ENCODE measurements at regions not wholly inside any gene's neighbourhood (a gene's known extent, or its start where the extent isn't known, plus 50 kb on each side); places are given as distances from the start of the nearest gene placed in this dataset.

DNA sequence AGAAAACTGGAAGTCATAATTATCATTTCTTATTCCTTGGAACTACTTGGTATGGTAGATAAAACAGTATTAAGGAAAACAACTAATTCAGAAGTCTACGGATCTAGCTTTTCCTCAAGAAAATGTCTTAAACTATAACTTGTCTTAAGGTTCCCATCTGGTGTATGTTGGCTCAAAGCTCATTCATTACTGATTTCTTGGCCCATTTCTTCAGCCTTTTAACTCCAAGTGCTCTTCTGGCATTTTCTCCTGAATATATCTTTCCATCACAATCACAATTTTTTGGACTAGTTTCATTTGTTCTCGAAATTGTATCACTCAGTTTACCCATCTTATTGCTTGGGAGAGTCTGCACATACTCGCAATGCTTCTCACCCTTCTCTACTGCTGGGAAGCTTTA is 150.1 kb downstream of the C12orf50 start:
- no peak overlapping the region for H3K14ac ChIP-seq (ENCODE audit: low read length in 2 of 2)
- H3K79me1 ChIP-seq (replicated peaks; ENCODE audit: low read length, poor library complexity, severe bottlenecking), result no peaks in the 10 kb centered on the region
- H3K27me3 ChIP-seq (ENCODE audit: control insufficient read depth in 1 of 2, insufficient read depth in 1 of 2, low read length in 2 of 2), result no peaks in the 10 kb centered on the region
- H2AK5ac ChIP-seq (ENCODE audit: low read length, severe bottlenecking), result no peak overlapping the region
- H4K91ac ChIP-seq (ENCODE audit: low read length), result no peak overlapping the region
- no peak overlapping the region for H3K9ac ChIP-seq (ENCODE audit: low read length)
- 68% methylated on average over 2 of the region's 3 CpGs for WGBS
- no peak overlapping the region for H3K4me2 ChIP-seq (ENCODE audit: low read length, poor library complexity, severe bottlenecking)
- H3K36me3 ChIP-seq (ENCODE audit: control insufficient read depth in 1 of 2, insufficient read depth in 2 of 2, low read depth in 1 of 2, low read length in 2 of 2), result no peaks in the 10 kb centered on the region
- no peak overlapping the region for H3K4ac ChIP-seq (ENCODE audit: low read depth in 1 of 2, low read length in 2 of 2)
- H2BK12ac ChIP-seq (ENCODE audit: low read length in 2 of 2), result no peak overlapping the region
- H2BK5ac ChIP-seq (ENCODE audit: low read depth, low read length, poor library complexity, severe bottlenecking), result no peak overlapping the region
- H2BK15ac ChIP-seq (ENCODE audit: low read depth, poor library complexity, severe bottlenecking), result no peak overlapping the region
- no peak overlapping the region for H3K27ac ChIP-seq (ENCODE audit: low read length, poor library complexity, severe bottlenecking)
- no peak overlapping the region for H2AFZ ChIP-seq (ENCODE audit: low read depth, low read length)
- no peak overlapping the region for H3K4me3 ChIP-seq (ENCODE audit: insufficient read depth in 1 of 2, low read depth in 1 of 2, low read length in 2 of 2)
- H3K18ac ChIP-seq (ENCODE audit: low read depth in 1 of 2, low read length in 2 of 2), result no peak overlapping the region
- H2BK120ac ChIP-seq (ENCODE audit: low read depth, low read length), result no peak overlapping the region
- no peaks in the 10 kb centered on the region for H3K4me1 ChIP-seq (ENCODE audit: control insufficient read depth, insufficient read depth, low read depth, low read length)
- H4K8ac ChIP-seq (ENCODE audit: low read length), result no peak overlapping the region
- H3K23ac ChIP-seq (ENCODE audit: low read length in 2 of 2), result no peak overlapping the region
- no peaks in the 10 kb centered on the region for H3K9me3 ChIP-seq (ENCODE audit: control insufficient read depth, low read length)
- DNase-seq, result no peak

DNA sequence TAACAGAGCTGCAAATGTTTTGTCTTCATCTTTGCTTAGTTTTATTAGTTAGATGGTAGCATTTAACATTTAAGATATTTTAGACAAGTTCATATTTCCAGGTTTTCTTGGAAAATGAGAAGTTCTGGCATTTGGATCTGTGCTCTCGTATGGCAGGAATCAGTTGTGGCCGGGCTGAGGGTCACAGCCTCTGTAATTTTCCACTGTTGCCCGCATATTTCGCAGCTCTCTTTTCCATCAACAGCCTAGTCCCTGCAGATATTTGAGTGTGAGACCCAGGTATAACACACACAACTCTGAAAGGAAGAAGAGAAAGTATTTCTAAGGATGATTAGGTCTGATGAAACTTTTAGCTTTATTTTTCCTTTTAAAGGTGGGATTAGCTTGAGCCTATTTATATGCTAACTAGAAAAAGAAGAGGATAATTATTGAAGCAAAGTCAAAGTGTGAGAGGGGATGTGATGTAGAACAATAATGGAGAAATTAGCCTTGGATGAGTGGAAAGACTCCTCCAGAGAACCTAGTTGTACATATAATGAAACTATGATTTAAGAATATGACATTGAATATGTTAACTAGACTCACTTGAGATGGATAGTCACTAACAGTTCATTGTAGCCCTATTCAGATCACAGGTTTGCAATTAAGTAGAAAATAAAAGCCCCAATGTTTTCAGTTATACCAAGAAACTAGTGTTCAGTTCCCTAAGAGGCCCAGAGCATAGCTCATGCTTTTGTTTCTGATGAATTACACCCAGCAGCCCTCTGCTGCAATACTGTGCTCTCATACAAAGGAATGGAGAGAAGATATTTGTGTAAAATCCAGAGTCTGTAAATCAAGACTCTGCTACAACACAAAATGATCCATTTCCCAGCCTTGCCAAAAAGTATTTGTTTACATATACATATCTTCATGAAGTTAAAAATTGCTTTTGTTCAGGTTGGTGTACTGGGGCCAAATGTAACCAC is 158.4 kb downstream of the C12orf50 start:
- H3K14ac ChIP-seq (ENCODE audit: low read length in 2 of 2), result no peak overlapping the region
- H3K23ac ChIP-seq (ENCODE audit: low read length in 2 of 2), result no peak overlapping the region
- H3K9ac ChIP-seq (ENCODE audit: low read length), result peak overlapping the region; percentile 82
- no peaks in the 10 kb centered on the region for H3K79me1 ChIP-seq (replicated peaks; ENCODE audit: low read length, poor library complexity, severe bottlenecking)
- no peaks in the 10 kb centered on the region for H3K27me3 ChIP-seq (ENCODE audit: control insufficient read depth in 1 of 2, insufficient read depth in 1 of 2, low read length in 2 of 2)
- no peak overlapping the region for H4K91ac ChIP-seq (ENCODE audit: low read length)
- no peak overlapping the region for H3K4me3 ChIP-seq (ENCODE audit: insufficient read depth in 1 of 2, low read depth in 1 of 2, low read length in 2 of 2)
- no peaks in the 10 kb centered on the region for H3K9me3 ChIP-seq (ENCODE audit: control insufficient read depth, low read length)
- H2AFZ ChIP-seq (ENCODE audit: low read depth, low read length), result no peak overlapping the region
- H3K18ac ChIP-seq (ENCODE audit: low read depth in 1 of 2, low read length in 2 of 2), result no peak overlapping the region
- 100% methylated on average over 1 of the region's 4 CpGs for WGBS
- no peak overlapping the region for H2AK5ac ChIP-seq (ENCODE audit: low read length, severe bottlenecking)
- H2BK15ac ChIP-seq (ENCODE audit: low read depth, poor library complexity, severe bottlenecking), result no peak overlapping the region
- DNase-seq, result peak; percentile 9
- no peaks in the 10 kb centered on the region for H3K4me1 ChIP-seq (ENCODE audit: control insufficient read depth, insufficient read depth, low read depth, low read length)
- no peak overlapping the region for H2BK120ac ChIP-seq (ENCODE audit: low read depth, low read length)
- H3K4ac ChIP-seq (ENCODE audit: low read depth in 1 of 2, low read length in 2 of 2), result no peak overlapping the region
- H3K36me3 ChIP-seq (ENCODE audit: control insufficient read depth in 1 of 2, insufficient read depth in 2 of 2, low read depth in 1 of 2, low read length in 2 of 2), result no peaks in the 10 kb centered on the region
- H3K4me2 ChIP-seq (ENCODE audit: low read length, poor library complexity, severe bottlenecking), result no peak overlapping the region
- H3K27ac ChIP-seq (ENCODE audit: low read length, poor library complexity, severe bottlenecking), result no peak overlapping the region
- no peak overlapping the region for H4K8ac ChIP-seq (ENCODE audit: low read length)
- H2BK12ac ChIP-seq (ENCODE audit: low read length in 2 of 2), result no peak overlapping the region
- H2BK5ac ChIP-seq (ENCODE audit: low read depth, low read length, poor library complexity, severe bottlenecking), result no peak overlapping the region

DNA sequence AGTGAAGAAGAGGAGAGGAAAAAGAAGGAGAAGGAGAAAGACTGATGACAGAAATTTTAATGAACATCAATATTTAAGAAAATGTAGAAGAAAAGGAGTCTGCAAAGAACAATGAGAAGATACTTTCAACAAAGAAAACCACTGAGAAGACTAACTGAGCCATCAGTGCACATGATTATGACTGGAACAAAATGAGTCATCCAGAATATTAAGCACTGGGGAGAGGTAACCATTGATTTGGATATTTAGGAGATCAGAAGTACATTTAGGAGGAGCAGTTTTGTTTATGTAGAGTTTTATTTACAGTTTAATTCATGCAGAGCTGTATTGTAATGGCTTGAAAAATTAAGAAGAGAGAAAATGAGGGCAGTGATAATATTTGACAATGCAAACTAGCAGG is 159.1 kb downstream of the C12orf50 start:
- no peak overlapping the region for H4K91ac ChIP-seq (ENCODE audit: low read length)
- no peak overlapping the region for H3K4me2 ChIP-seq (ENCODE audit: low read length, poor library complexity, severe bottlenecking)
- H2AK5ac ChIP-seq (ENCODE audit: low read length, severe bottlenecking), result no peak overlapping the region
- H3K79me1 ChIP-seq (replicated peaks; ENCODE audit: low read length, poor library complexity, severe bottlenecking), result no peaks in the 10 kb centered on the region
- H2BK5ac ChIP-seq (ENCODE audit: low read depth, low read length, poor library complexity, severe bottlenecking), result no peak overlapping the region
- no peaks in the 10 kb centered on the region for H3K27me3 ChIP-seq (ENCODE audit: control insufficient read depth in 1 of 2, insufficient read depth in 1 of 2, low read length in 2 of 2)
- no peak overlapping the region for H3K4me3 ChIP-seq (ENCODE audit: insufficient read depth in 1 of 2, low read depth in 1 of 2, low read length in 2 of 2)
- H4K8ac ChIP-seq (ENCODE audit: low read length), result no peak overlapping the region
- no peak overlapping the region for H2BK120ac ChIP-seq (ENCODE audit: low read depth, low read length)
- DNase-seq, result peak; percentile 21
- no peaks in the 10 kb centered on the region for H3K36me3 ChIP-seq (ENCODE audit: control insufficient read depth in 1 of 2, insufficient read depth in 2 of 2, low read depth in 1 of 2, low read length in 2 of 2)
- H3K27ac ChIP-seq (ENCODE audit: low read length, poor library complexity, severe bottlenecking), result no peak overlapping the region
- no peaks in the 10 kb centered on the region for H3K9me3 ChIP-seq (ENCODE audit: control insufficient read depth, low read length)
- H3K4me1 ChIP-seq (ENCODE audit: control insufficient read depth, insufficient read depth, low read depth, low read length), result no peaks in the 10 kb centered on the region
- H2BK15ac ChIP-seq (ENCODE audit: low read depth, poor library complexity, severe bottlenecking), result no peak overlapping the region
- no peak overlapping the region for H2BK12ac ChIP-seq (ENCODE audit: low read length in 2 of 2)
- H3K4ac ChIP-seq (ENCODE audit: low read depth in 1 of 2, low read length in 2 of 2), result no peak overlapping the region
- no peak overlapping the region for H2AFZ ChIP-seq (ENCODE audit: low read depth, low read length)
- peak overlapping the region; percentile 82 for H3K9ac ChIP-seq (ENCODE audit: low read length)
- H3K18ac ChIP-seq (ENCODE audit: low read depth in 1 of 2, low read length in 2 of 2), result no peak overlapping the region
- H3K23ac ChIP-seq (ENCODE audit: low read length in 2 of 2), result no peak overlapping the region
- no peak overlapping the region for H3K14ac ChIP-seq (ENCODE audit: low read length in 2 of 2)

DNA sequence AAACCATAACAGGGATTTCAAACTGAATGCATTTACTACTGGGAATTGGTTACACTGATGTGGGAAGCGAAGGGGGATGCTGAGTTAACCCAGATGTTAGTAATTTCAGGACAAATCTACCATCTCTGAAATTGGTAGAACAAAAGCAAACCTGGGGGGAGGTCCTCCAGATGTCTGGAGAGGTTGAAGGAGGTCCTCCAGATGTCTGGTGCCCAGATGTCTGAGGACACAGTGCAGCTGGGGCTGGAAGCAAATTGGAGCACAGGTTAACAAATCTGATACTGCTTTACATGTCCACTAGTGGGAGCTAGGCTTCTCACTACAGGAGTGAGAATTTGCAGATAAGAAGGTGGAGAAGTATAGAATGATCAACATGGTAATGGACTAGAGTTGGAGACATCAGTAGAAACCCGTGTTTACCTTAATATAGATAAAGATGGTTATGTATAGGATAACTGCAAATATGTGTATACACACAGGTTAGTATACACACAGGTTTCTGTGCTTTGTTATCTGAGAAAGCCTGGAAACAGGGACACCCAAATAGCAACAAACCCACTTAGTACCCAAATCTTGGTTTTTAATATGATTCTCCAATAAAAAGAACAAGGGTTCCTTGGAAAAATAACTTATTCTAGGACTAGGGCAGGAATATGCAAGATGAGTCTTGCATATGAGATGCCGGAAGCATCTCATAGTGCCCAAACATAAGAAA is 162.5 kb downstream of the C12orf50 start:
- Histone ChIP-seq H3K36me3 (ENCODE audit: control insufficient read depth in 1 of 2, insufficient read depth in 2 of 2, low read depth in 1 of 2, low read length in 2 of 2) (no peaks in the 10 kb centered on the region), H2AFZ (ENCODE audit: low read depth, low read length) (no peak overlapping the region), H3K4me2 (ENCODE audit: low read length, poor library complexity, severe bottlenecking) (no peak overlapping the region), H3K27me3 (ENCODE audit: control insufficient read depth in 1 of 2, insufficient read depth in 1 of 2, low read length in 2 of 2) (no peaks in the 10 kb centered on the region), H2BK120ac (ENCODE audit: low read depth, low read length) (no peak overlapping the region), H3K4ac (ENCODE audit: low read depth in 1 of 2, low read length in 2 of 2) (no peak overlapping the region), H2BK12ac (ENCODE audit: low read length in 2 of 2) (no peak overlapping the region), H4K91ac (ENCODE audit: low read length) (no peak overlapping the region), H3K18ac (ENCODE audit: low read depth in 1 of 2, low read length in 2 of 2) (no peak overlapping the region), H2AK5ac (ENCODE audit: low read length, severe bottlenecking) (no peak overlapping the region), H3K14ac (ENCODE audit: low read length in 2 of 2) (no peak overlapping the region), H4K8ac (ENCODE audit: low read length) (no peak overlapping the region), H3K9ac (ENCODE audit: low read length) (no peak overlapping the region), H3K27ac (ENCODE audit: low read length, poor library complexity, severe bottlenecking) (no peak overlapping the region), H3K23ac (ENCODE audit: low read length in 2 of 2) (no peak overlapping the region), H3K79me1 (replicated peaks; ENCODE audit: low read length, poor library complexity, severe bottlenecking) (no peaks in the 10 kb centered on the region), H2BK15ac (ENCODE audit: low read depth, poor library complexity, severe bottlenecking) (no peak overlapping the region), H2BK5ac (ENCODE audit: low read depth, low read length, poor library complexity, severe bottlenecking) (no peak overlapping the region), H3K4me3 (ENCODE audit: insufficient read depth in 1 of 2, low read depth in 1 of 2, low read length in 2 of 2) (no peak overlapping the region), H3K4me1 (ENCODE audit: control insufficient read depth, insufficient read depth, low read depth, low read length) (no peaks in the 10 kb centered on the region), H3K9me3 (ENCODE audit: control insufficient read depth, low read length) (no peaks in the 10 kb centered on the region)
- peak; percentile 17 for DNase-seq
- 100% methylated on average over 1 of the region's 3 CpGs for WGBS

Measured in mesenchymal stem cell (in vitro differentiated cells and primary cell).